ENCODE measurements at regions not wholly inside any gene's neighbourhood (a gene's known extent, or its start where the extent isn't known, plus 50 kb on each side); places are given as distances from the start of the nearest gene placed in this dataset.

DNA sequence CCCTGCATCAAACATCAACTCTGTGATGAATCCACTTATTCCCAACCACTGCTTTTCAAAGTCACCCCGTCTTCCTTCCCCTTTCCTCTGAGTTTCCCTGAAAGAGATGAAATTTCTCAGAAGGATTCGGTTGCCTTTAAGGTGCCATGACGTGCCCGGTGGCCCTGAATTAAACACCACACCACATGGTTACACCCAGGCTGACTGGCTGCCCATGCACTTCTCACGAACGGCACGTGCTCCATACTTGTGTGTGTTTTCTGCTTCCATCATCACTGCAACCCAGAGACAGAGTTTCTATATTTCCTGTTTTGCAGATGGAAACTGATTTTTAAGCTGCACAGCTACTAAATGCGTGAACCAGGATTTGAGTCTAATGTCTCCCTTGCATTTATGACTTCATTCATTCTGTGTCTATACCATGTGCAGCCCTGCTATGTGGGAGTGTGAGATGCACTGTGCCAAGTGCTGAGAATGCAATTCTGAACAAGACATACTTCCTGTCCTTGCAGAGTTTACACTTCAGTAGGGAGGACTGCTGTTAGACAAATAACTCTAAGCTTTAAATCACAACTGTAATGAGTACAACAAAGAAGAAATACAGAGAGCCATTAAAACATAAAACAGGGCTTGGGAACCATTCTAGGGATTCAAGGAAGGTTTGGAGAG, 162.9 kb downstream of the NXNL2 start:
- intact Hi-C loops (cut with micrococcal nuclease) = no loop called here
- TF ChIP-seq, protein P1, sequence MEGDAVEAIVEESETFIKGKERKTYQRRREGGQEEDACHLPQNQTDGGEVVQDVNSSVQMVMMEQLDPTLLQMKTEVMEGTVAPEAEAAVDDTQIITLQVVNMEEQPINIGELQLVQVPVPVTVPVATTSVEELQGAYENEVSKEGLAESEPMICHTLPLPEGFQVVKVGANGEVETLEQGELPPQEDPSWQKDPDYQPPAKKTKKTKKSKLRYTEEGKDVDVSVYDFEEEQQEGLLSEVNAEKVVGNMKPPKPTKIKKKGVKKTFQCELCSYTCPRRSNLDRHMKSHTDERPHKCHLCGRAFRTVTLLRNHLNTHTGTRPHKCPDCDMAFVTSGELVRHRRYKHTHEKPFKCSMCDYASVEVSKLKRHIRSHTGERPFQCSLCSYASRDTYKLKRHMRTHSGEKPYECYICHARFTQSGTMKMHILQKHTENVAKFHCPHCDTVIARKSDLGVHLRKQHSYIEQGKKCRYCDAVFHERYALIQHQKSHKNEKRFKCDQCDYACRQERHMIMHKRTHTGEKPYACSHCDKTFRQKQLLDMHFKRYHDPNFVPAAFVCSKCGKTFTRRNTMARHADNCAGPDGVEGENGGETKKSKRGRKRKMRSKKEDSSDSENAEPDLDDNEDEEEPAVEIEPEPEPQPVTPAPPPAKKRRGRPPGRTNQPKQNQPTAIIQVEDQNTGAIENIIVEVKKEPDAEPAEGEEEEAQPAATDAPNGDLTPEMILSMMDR (IDR thresholded peaks at IDR 0.05) = no peak
- no peaks in the 10 kb centered on the region for H3K4me1 Mint-ChIP-seq
- no peaks in the 10 kb centered on the region for H3K4me1 ChIP-seq (ENCODE audit: control insufficient read depth, insufficient read depth, low read length)
- H3K9me3 ChIP-seq (ENCODE audit: control insufficient read depth, insufficient read depth, low read length) = no peaks in the 10 kb centered on the region
- H3K4me3 Mint-ChIP-seq = no peak overlapping the region
- H3K9me3 Mint-ChIP-seq = no peaks in the 10 kb centered on the region
- H3K27me3 ChIP-seq (ENCODE audit: control insufficient read depth, insufficient read depth, low read length) = no peaks in the 10 kb centered on the region
- H3K36me3 ChIP-seq (ENCODE audit: control insufficient read depth, insufficient read depth, low read length) = no peaks in the 10 kb centered on the region
- no peaks in the 10 kb centered on the region for H3K36me3 Mint-ChIP-seq
- peaks cover 17 to 46% of the 10 kb centered on the region in 2 donors for H3K27me3 Mint-ChIP-seq (ENCODE audit: low read depth in 2 of 2)
- H3K4me3 ChIP-seq (ENCODE audit: low read length) = no peak overlapping the region
- ATAC-seq (no peak), DNase-seq (no peak)
- 72% methylated on average over 8 of the region's 8 CpGs for WGBS (ENCODE audit: insufficient coverage)
- no peak overlapping the region for H3K27ac Mint-ChIP-seq
- H3K27ac ChIP-seq (ENCODE audit: low read length) = no peak overlapping the region

DNA sequence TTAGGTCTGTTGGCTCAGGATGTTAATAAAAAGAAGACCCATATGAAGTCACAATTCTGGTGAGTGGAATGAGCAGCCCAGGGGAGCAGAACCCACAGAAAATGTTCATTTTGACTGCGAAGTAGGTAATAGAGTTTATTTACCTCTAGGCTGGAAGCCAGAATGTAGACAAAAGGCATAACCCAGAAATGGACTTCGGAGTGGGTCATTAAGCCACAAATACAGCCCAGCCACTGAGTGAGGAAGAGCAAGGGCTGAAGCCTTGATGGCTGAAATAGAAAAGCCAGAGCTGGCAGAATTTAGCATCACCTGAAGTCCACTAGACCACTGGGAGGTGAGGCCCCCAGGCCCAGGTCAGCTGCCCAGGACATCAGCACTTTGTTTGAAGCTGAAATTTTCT, 168.0 kb downstream of the NXNL2 start:
- no peaks in the 10 kb centered on the region for H3K36me3 Mint-ChIP-seq
- Histone ChIP-seq H3K4me1 (ENCODE audit: control insufficient read depth, insufficient read depth, low read length) (no peaks in the 10 kb centered on the region), H3K36me3 (ENCODE audit: control insufficient read depth, insufficient read depth, low read length) (no peaks in the 10 kb centered on the region), H3K9me3 (ENCODE audit: control insufficient read depth, insufficient read depth, low read length) (no peaks in the 10 kb centered on the region), H3K27me3 (ENCODE audit: control insufficient read depth, insufficient read depth, low read length) (no peaks in the 10 kb centered on the region), H3K27ac (ENCODE audit: low read length) (no peak overlapping the region), H3K4me3 (ENCODE audit: low read length) (no peak overlapping the region)
- H3K27me3 Mint-ChIP-seq (ENCODE audit: low read depth in 2 of 2) = peaks cover 11 to 32% of the 10 kb centered on the region in 2 donors
- H3K27ac Mint-ChIP-seq = no peak overlapping the region
- TF ChIP-seq, protein P1 (IDR thresholded peaks at IDR 0.05) = no peak
- ATAC-seq (no peak), DNase-seq (no peak)
- intact Hi-C loops (cut with micrococcal nuclease) = no loop called here
- no peaks in the 10 kb centered on the region for H3K9me3 Mint-ChIP-seq
- 81% methylated on average over 2 of the region's 2 CpGs for WGBS (ENCODE audit: insufficient coverage)
- no peak overlapping the region for H3K4me3 Mint-ChIP-seq
- no peaks in the 10 kb centered on the region for H3K4me1 Mint-ChIP-seq

DNA sequence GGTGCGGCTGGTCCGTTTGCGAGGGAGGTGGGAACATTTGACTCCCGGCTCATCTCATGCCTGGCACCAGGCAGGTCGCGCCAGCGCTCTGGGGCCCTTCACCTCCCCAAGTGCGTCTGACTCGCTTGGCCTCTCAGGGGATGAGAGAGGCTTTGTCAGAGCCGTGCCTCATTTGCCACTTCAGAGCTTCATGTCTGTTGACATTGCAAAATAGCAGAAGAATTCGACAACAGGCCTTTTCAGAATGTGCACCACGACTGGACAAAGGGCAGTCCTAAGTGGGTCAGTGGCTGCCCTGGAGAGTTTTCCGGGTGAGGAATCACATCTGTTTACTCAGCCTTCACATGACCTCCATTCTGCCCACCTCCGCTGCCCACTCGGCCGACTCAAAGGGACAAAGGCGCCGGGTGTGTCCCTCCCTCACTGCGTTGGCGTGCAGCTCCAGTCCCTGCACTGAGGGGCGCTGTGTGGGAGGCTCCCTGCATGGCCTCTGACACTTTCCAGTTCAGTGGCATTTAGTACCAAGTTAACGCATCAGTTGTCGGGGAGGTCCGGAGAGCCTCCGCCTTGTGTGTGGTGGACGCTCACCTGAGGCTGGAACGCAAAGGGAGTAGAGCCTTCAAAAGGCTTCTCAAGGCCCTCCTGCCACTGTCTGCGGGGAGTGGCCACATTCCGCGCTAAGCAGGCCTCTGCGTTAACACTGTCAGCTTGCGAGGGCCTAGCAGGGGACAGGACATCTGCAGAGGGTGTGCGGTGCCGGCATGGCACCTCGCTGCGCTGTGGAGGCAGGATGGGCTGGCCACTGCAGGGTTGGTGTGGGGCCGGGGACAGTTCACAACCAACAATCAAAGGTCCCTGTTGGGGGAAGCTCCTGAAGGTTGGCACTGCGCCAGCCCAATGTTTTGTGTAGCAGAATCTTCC, 171.5 kb downstream of the NXNL2 start:
- no peak overlapping the region for H3K4me3 ChIP-seq (ENCODE audit: low read length)
- Mint-ChIP-seq H3K9me3 (no peaks in the 10 kb centered on the region), H3K4me3 (no peak overlapping the region), H3K27ac (no peak overlapping the region), H3K27me3 (ENCODE audit: low read depth in 2 of 2) (peaks cover 8 to 15% of the 10 kb centered on the region in 2 donors), H3K4me1 (no peaks in the 10 kb centered on the region), H3K36me3 (no peaks in the 10 kb centered on the region)
- H3K4me1 ChIP-seq (ENCODE audit: control insufficient read depth, insufficient read depth, low read length) = no peaks in the 10 kb centered on the region
- intact Hi-C loops (cut with micrococcal nuclease) = no loop called here
- H3K36me3 ChIP-seq (ENCODE audit: control insufficient read depth, insufficient read depth, low read length) = no peaks in the 10 kb centered on the region
- H3K9me3 ChIP-seq (ENCODE audit: control insufficient read depth, insufficient read depth, low read length) = no peaks in the 10 kb centered on the region
- ATAC-seq (no peak), DNase-seq (no peak)
- TF ChIP-seq, protein P1 (IDR thresholded peaks at IDR 0.05) = no peak
- no peaks in the 10 kb centered on the region for H3K27me3 ChIP-seq (ENCODE audit: control insufficient read depth, insufficient read depth, low read length)
- 95% methylated on average over 38 of the region's 38 CpGs for WGBS (ENCODE audit: insufficient coverage)
- no peak overlapping the region for H3K27ac ChIP-seq (ENCODE audit: low read length)
